HG02970 (cell line): ENCODE measurements at regions not wholly inside any gene's neighbourhood (a gene's known extent, or its start where the extent isn't known, plus 50 kb on each side); places are given as distances from the start of the nearest gene placed in this dataset.

Experiments
- ATAC-seq: cut with Tn5 transposase; IDR thresholded peaks from one replicate; pipeline ENCODE4 v1.9.1; 2021; ENCODE audit warnings: mild to moderate bottlenecking, moderate library complexity, moderate number of reproducible peaks; ENCODE audit not compliant: unreplicated experiment, low FRiP score

DNA sequence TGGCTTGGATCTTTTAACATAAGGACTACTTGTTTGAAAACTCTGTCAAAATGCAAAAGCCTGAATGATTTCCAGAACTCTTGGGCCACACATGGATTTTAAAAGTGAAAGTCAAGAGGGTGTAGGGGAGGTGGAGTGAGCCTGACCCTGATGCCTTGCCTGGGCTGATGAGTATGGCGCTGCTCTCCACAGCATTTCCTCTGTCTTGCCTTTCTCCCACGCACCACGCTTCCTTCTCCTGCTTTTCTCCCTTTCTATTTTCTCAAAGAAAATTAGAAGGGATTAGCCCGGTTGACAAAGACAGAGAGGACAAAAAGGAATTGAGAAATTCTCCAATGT, 207.0 kb upstream of the CCDC68 start:
- no peak for ATAC-seq

DNA sequence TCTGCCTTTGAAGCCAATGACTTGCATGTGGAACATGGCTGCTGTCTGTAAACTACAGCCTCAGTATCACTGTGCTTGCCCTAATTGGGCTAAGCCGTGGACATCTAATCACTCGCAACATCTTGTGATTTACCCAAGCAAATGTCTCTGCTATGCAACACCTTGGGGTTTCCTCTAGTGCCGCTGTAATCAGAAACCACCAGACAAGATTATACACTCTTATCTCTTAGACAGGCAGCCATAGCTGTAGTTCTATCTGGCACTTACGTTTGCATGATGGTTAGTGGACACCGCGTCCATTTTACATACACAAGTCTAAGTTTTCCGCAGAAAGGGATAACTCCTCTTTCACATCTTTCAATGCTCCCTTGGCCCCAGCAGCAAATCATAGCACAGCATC, 204.3 kb upstream of the CCDC68 start:
- ATAC-seq, result no peak

DNA sequence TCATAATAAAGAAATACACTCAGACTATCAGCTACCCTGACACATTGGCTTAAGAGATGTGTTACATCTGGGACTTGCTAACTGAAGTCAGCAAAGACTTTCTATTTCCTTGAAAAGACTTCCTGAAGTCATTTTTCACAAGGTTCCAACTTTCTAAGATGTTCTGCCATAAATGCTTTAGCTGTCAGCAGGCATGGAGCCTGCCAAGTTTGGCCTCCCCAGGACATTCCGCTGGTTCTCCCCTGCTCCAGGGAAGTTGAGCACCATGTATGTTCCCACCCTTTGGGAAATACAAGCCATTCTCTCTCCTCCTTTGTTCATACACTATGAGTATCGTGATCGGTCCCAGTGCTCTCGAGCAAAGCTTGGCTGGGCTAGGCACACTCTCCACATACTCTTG, 202.7 kb upstream of the CCDC68 start:
- no peak for ATAC-seq

DNA sequence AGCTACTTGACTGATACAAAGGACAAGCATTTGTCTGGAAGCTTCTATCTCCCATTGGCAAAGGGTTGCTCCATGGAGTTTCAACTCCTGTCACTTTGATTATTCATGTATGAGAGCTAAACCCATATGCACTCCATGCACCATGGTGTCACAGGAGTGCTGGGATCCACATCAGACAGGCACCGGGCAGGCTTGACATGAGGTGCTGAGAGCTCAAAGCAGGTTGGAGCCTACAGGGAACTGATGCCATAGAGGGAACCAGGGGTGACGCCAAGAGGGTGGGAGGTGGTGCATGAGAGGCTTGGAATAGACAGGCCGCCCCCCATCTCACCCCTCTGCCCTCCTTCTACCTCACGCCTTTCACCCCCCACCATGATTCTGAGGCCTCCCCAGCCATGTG, 199.8 kb upstream of the CCDC68 start:
- no peak for ATAC-seq

DNA sequence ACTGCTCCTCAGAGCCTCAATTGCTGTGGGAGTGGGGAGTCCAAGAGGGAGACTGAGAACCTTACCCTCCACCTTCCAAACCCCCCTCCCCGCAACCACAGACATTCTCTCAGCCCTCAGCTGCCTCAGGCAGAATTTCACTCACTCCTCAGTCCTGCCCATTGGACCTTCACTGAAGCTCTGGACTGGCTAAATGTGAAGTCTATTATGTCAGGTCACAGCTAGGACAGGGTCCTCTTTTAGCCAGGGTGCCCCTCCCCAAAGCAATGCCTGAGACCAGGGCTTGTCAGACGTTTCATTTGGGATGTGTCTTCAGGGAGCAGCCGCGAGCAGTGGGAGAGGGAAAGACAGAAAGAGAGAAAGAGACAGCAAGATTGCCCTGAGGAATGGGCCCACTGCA, 199.3 kb upstream of the CCDC68 start:
- ATAC-seq, result no peak

DNA sequence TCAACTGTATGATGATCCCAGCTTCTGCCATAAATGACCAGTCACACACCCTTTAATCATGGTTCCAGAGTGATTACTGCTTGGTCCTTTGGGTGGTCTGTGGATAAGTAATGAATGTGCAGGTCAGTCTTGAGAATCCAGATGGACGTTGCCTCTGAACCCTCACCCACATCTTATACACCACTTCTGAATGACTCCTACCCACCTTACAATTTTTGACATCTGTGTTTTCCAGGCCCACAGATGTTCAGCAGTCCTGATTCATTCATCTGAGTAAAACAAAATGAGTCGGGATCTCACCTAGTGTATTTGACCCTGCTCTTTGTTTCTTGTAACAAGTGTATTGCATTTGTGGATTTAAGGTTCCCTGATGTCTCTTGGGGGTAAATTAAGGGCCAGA, 194.1 kb upstream of the CCDC68 start:
- ATAC-seq, result no peak

DNA sequence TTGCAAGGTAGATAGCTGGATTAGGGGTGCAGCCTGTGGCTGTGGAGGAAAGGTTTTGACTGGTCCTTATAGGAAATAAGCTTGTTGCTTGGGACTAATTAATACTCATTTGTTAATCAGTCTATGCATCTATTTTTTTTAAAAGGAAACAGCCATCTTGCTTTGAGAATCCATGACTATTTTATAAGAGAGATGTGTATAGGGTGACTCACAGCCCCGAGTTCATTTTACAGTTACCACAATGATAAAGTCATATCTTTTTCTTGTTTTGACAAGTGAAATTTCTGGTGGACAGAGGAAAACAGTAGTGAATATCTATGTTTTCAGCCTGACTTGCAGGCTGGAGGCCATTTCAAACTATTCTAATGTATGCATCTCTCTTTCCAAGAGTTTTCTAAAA, 193.5 kb upstream of the CCDC68 start:
- no peak for ATAC-seq

DNA sequence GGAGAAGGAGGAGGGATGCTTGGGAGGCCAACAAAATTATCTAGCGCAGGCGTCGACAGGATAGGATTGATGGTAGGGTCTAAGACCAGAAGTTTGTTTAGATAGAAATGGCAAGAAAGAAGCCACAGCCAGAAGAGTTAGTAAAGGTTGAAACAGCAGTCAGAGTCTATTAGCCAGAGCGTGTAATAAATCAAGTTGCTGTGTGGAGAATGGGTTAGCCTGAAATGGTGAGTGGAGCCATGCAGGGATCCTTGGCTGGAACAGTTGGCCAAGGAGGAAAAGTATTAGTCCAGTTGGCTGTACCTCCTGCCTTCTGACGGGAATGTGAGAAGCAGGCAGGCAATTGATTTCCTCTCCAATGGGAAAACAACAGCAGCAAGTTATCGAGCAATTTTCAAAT, 190.7 kb upstream of the CCDC68 start:
- ATAC-seq, result no peak

DNA sequence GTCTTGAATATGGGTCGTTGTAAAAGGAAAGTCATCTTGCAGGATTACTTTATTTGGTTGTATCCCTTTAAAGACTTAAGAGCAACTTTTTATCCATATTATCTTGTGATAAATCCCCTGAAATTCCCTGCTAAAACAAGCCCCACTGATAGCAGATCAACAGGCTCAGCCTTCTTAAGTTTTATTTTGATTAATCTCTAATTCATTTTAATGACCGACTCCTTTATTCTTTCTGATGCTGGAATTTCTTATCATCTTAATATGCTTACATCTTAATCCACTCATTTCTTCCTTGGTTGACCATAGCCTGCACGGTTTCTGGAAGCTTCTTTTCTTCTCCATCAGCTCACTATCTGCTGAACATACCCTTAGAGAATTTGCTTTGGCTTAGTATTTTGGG, 188.5 kb upstream of the CCDC68 start:
- ATAC-seq, result no peak

DNA sequence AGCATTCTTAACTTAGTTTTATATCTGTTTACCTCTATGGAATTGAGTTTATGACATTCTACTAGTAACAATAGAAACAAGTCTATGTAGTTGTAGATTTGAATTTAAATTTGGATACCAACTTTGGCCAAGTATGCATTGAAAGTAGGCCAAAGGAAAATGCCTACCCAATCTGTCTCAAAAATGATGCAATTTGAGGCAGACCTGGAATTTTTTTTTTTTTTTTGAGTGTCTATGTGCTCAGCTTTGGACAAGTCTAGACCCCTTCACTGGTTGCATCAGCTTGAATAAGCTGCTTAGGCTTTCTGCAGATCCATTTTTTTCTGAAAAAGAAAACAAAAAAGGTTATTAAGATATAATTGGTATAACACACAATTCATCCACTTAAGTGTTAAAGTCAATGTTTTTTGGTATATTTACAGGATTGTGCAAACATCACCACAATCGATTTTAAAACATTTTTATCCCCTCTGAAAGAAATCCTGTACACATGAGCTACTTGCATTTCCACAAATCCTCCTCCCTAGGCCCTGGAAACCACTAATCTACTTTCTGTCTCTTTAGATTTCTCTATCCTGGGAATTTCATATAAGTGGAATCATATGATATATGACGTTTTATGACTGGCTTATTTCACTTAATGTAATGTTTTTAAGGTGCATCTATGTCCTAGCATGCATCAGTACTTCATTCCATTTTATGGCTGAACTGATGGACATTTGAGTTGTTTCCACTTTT, 185.1 kb upstream of the CCDC68 start:
- no peak for ATAC-seq

DNA sequence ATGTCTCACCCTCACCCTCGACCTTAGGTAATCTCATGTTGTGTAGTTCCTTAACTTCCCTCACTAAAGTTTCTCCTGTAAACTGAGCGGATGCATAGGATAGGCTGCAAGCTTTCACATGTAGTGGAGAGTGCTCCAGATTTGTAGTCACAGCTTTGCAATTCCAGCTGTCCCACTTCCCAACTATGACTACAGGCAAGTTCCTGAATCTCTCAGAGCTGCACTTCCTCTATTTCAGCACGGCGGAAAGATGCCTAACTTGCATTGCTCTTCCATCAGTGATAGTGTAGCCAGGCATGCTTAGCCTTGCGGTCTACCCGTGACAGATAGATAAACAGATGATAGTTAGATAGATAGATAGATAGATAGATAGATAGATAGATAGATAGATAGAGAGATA, 183.1 kb upstream of the CCDC68 start:
- ATAC-seq, result no peak

DNA sequence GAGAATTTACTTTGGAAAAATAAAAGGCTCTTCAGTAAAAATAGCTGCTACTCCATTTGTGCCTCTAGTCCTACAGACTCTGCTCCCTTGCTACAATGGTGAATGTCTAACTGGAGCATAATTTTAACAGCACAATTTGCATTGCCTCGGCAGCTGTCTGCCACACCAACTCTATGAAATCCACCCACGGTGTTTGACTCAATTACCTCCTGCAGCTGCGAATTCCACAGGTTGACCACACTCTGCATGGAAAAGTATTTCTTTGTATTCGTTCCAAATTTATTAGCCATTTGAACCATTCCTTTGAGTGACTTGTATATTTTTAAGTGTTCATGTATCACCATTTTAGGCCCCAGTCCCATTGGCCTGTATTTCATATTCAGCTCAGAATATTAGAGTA, 182.1 kb upstream of the CCDC68 start:
- ATAC-seq, result no peak

DNA sequence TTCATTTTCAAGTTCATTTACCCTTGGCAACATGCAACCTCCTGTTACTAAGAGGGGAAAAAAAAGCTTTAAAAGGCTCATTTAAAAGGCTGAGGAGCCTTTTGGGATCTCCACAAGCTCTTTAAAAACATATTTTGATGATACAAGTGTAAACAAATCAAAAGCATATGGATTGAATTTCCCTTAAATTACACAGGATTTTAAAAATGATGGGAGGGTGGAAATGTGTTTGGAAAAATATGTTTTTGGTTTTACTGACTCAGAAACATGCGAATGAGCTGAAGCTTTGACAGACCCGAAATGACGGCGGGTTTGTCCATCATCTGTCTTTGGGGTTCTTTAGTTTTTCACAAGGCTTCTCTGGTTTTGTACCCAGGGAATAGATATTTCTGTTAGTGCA, 180.6 kb upstream of the CCDC68 start:
- no peak for ATAC-seq

DNA sequence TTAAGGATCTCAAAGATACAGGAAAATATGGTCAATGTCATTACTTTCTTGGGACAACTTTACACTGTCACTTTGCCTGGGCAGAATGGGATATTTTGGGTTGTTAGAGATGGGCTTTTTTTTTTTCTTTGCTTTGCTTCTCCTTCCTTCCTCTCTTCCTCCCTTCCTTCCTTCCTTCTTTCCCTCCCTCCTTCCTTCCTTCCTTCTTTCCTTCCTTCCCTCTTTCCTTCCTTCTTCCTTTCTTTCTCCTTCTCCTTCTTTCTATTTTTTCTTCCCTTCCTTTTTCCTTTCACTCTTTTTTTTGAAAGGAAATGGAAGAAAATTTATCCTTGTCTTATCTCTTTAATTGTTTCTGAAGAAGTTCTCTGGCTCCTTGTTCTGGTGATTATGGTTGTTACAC, 180.0 kb upstream of the CCDC68 start:
- no peak for ATAC-seq

DNA sequence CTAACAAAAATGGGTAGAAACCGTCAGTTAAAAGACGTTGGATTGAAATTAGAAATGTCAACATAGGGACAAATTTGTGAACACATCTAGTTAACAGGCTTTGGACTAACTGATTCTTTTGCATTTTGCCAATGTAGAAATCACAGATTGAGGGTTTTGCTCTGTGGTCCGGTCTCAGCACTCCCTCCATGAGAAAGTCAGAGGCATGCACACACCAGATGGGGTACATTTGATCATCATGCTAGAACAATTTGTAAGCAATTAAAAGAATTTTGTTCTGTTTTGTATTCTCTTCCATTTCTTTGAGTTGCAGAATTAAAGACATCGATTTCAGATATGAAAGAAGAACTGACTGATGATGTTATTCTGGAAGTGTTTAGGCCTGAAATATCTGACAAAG, 179.1 kb upstream of the CCDC68 start:
- no peak for ATAC-seq

DNA sequence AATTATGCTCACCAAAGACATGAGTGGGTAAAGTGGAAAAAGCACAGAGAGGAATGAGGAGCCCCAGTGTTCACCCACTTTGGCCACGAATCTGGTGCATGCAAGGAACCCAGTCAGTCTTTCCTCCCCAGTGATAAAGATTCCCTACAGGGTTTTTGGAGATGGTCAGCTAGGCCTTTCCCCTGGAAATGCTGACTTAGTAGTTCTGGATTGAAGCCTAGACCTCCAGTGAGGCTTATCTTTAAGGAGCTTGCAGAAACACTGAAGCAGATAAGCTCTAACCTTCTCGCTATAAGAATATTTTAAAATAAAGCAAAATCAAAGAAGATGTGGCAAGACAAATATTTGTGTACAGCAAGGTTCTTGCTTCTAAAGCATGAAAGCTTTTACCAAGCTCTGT, 178.3 kb upstream of the CCDC68 start:
- no peak for ATAC-seq

DNA sequence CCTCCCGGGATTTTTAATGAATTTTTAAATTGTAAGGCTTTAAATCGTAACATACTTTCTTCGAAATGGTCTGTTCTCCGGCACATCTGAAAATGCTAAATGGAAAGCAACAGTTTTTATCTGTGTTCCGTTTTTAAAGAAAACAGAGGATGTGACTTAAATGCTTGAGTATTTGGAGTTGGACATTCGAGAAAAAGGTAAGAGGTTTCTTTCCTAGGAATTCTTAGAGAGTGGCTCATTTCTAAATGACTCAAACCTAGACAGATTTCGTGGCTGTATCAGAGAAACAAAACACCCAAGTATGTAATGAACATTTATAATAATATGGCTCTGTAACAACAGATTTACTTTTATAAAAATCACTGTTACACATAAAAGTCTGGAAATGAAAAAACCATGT, 177.6 kb upstream of the CCDC68 start:
- no peak for ATAC-seq

DNA sequence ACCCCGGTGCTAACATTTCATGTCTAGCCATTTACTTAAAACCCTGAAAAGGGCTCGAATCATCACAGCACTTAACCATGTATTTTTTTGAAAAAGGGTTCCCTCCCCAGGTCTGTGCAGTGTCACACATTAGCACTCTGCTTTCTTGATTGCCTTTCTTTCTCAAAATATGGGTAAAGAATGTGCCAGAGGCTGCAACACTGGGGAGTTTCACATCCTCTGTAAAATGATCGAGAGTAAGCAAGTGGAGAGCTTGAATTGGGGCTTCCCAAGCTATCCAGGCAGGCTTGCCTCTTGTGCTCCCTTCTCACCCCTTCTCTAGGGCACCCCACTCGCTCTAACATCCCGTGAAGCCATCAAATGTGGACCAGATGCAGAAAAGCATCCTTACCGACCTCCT, 177.0 kb upstream of the CCDC68 start:
- ATAC-seq, result no peak

DNA sequence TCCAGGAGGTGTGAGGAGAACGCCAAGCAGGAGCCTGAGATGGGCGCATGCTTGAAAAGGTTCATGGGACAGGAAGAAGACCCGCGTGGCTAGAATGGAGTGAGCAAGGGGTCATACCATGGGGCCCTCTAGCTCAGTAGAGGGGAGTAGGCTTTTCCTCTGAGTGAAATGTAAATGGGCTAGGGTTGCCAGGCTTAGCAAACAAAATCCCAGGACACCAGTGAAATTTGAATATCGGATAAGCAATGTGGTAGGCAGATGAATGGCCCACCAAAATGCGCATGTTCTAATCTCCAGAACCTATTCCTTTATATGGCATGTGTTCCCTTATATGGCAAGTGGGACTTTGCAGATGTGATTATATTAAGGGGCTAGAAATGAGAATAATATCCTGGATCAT, 174.1 kb upstream of the CCDC68 start:
- ATAC-seq, result no peak

DNA sequence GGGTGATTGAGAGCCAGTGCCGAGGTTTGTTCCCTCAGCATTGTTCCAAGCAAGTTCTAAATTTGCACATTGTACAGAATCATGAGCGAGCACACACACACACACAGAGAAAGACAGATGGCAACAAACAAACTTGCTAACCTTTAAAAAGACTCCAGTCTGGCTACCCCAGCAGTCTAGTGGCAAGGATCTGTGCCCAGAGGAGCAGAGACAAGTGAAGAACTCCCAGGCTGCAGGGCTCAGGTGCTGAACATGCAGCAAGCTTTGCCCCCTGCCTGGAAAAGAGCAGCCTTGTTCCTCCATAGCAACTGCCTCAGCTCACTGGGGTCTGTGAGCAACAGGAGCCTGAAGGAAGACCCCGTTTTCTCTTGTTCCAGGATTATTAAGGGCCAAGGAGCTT, 169.2 kb upstream of the CCDC68 start:
- no peak for ATAC-seq

DNA sequence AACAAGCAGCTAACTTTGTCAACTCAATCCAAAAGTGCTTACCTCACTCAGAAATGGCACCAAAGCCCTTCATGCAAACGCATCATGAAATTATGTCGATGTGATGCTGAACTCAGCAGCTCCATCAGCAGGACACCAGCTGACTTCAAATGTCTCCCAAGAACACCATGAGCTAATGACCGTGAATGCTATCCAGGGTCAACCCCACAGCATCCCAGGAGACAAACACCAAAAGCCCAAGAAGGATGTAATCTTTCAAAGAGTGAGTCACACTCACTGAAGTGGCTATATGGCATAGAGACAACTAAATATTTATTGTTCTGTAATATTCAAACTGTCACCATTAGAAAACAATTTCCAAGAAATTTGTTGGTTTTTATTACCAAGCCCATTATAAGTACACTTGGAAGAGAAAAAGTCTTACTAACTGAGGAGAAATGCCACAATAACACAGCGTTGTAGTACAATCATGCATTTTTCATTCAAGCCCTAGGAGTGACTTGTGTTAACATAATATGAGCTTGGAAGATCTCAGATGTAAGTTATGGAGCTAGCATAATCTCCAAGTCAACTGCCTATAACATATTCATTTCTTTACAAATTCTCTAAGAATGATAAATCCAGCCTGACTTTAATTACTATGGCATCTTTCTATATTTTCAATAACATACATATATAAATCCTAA, 165.0 kb upstream of the CCDC68 start:
- ATAC-seq, result no peak

DNA sequence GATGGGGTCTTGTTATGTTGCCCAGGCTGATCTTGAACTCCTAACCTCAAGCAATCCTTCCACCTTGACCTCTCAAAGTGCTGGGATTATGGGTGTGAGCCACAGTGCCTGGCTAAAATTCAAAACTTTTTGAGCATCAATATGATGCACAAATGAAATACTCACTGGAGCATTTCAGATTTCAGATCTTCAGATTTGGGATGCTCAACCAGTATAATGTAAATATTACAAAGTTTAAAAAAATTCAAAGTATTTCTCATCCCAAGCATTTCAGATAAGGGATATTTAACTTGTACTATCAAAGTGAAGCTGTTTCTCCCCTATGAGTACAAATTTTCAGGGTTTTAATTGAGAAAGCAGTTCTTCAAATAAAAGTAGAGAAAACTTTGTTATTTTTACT, 164.1 kb upstream of the CCDC68 start:
- no peak for ATAC-seq
